Skin epidermis (tissue), 12 donors: ENCODE measurements at regions not wholly inside any gene's neighbourhood (a gene's known extent, or its start where the extent isn't known, plus 50 kb on each side); places are given as distances from the start of the nearest gene placed in this dataset.
"Not testable (repeated sequence)": the region's sequence is repeated elsewhere in the genome, so short reads cannot be mapped to it uniquely, and the experiment has no call there.

Experiments used
- H3K27ac ChIP-seq, 21 experiments: fragments of 200-600 bp; sonication (generic) in 11 of 21; one replicate each; pipeline ENCODE4 v1.5.0; 2020; ENCODE audit warnings: mild to moderate bottlenecking in 3 of 21, inconsistent platforms in 2 of 21, moderate library complexity in 2 of 21
- H3K4me3 ChIP-seq, 7 experiments: fragments of 200-600 bp; sonication (generic) in 2 of 7; one replicate each; pipeline ENCODE4 v1.5.0; 2020; ENCODE audit warnings: inconsistent platforms in 2 of 7, mild to moderate bottlenecking in 2 of 7, moderate library complexity in 1 of 7

DNA sequence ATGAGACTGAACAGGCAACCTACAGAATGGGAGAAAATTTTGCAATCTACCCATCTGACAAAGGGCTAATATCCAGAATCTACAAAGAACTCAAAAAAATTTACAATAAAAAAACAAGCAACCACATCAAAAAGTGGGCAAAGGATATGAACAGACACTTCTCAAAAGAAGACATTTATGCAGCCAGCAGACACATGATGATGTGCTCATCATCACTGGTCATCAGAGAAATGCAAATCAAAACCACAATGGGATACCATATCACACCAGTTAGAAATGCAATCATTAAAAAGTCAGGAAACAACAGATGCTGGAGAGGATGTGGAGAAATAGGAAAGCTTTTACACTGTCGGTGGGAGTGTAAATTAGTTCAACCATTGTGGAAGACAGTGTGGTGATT is 51.7 kb upstream of the PAXBP1 start:
- H3K4me3 ChIP-seq, H3K27ac ChIP-seq: not testable (repeated sequence)

DNA sequence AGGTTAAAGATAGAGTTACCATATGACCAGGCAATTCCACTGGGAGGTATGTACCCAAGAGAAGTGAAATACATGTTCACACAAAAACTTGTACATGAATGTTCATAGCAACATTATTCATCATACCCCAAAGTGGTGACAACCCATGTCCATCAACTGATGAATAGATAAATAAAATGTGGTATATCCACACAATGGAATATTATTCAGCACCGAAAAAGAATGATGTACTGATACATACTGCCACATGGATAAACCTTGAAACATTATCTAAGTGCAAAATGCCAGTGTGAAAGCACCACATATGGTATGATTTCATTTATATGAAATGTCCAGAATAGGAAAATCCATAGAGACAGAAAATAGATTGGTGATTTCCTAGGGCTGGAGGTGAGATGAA is 53.4 kb upstream of the PAXBP1 start:
- Histone ChIP-seq H3K4me3 (no peak overlapping the region), H3K27ac (no peak overlapping the region)

DNA sequence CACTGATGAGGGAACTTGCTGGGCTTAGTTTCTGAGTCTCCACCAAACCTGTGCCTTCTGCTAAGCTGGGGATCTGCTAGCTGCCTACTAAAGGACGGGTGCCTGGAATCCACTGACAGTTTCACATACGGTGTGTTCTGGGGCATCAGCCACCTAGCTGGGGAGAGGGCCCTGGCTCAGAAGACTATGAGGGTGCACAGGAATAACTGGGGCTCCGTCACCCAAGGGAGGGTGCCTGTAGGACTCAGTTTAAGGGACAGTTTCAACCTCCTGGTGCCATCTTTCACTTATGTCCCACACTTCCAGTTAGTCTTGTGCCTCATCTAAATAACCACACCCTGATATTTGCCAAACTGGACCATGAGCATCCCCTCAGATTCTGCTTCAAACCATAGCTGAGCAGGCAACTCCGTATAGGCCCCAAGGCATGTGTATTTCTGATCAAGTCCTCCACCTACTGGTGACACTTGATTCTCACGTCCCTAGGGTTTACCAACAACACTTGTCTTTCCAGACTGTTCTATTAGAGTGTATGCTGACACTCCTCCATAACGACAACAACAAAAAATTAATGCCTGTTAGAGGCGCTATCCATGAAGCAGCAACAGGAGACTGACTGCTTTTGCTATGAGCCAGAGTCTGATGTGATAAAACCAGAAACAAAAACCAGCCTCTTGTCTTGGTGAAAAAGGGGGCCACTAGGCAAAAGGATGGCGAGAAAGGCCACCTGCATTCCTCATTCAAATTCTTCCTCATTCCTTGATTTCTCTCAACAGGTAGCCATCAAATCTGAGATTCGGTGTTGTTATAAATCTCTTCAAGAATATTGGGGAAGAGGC is 55.0 kb upstream of the PAXBP1 start:
- Histone ChIP-seq H3K27ac (no peak overlapping the region), H3K4me3 (no peak overlapping the region)

DNA sequence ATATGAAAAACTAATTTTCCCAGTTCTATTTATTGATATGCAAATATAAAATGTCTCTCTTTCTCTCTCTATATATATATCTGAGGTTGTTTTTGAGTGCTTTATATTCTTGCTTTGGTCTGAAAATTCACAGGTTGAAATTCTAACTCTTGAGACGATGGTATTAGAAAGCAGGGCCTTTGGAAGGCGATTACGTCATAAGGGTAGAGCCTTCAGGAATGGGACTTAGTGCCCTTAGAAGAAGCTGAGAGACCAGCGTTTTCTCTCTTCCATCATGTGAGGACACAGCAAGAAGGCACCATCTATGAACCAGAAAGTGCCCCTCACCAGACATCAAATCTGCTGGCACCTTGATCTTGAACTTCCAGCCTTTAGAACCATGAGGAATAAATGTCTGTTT is 57.4 kb upstream of the PAXBP1 start:
- Histone ChIP-seq H3K27ac (no peak overlapping the region), H3K4me3 (no peak overlapping the region)

DNA sequence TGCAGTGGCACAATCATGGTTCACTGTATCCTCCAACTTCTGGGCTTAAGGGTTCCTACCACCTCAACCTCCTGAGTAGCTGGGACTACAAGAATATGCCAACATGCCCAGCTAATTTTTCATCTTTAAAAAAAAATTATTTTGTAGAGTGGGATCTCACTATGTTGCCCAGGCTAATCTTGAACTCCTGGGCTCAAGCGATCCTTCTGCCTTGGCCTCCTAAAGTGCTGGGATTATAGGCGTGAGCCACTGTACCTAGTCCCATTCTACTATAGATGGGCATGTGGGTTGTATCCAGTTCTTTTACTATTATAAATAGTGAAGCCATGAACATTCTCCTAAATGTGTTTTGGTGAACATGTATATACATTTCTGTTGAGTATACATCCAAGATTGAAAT is 57.9 kb upstream of the PAXBP1 start:
- H3K27ac ChIP-seq, result no peak overlapping the region
- no peak overlapping the region for H3K4me3 ChIP-seq

DNA sequence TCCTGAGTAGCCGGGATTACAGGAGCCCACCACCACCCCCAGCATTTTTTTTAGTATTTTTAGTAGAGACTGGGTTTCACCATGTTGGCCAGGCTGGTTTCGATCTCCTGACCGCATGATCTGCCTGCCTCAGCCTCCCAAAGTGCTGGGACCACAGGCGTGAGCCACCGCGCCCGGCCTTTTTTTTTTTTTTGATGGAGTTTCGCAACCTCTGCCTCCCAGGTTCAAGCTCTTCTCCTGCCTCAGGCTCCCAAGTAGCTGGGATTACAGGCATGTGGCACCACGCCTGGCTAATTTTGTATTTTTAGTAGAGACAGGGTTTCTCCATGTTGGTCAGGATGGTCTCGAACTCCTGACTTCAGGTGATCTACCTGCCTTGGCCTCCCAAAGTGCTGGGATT is 60.2 kb upstream of the PAXBP1 start:
- H3K4me3 ChIP-seq, H3K27ac ChIP-seq: not testable (repeated sequence)

DNA sequence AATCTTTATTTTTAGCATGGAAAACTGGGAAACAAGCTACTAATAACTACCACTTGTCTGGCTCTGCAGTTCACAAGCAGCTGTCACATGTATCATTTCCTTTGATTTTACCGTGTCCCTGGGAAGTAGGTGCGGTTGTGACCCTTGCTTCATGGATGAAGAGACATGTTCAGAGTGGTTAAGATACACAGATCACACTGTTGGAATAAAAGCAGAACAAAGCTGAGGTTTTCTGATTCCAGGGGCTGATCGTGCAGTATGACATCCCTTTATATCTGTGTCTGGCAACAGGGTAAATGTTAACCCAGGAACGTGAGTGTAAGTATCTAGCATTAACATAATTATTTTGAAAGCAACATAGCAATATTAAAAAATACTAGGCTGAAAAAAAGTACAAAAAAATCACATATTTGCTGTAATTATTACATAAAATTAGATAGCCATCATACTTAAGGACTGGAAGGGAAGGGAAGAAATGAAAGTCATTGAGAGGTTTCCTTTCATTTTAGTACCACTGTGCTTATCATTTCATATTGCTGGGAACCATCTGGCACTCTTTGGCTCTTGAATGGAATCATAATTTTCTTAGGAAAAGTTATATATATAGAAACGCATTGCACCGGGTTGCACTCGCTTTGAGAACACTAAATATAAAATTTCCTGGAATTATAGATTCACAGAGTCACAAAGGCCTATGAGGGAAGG is 62.8 kb upstream of the PAXBP1 start:
- Histone ChIP-seq H3K4me3 (no peak overlapping the region), H3K27ac (no peak overlapping the region)

DNA sequence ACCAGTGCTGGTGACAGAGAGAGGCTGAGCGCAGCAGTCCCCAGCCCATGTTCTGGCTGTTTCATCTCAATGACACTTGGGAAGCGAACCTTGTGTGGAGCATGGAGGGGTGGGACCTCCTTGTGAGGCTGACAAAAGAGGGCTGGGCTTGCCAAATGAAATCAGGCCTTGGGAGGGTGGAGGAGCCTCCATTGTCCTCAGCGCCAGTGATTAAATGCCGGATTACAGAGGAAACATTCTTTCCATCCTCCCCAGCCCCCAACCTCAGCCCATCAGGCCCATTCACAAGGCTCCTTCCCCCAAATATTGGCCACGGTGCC is 63.3 kb upstream of the PAXBP1 start:
- Histone ChIP-seq H3K27ac (no peak overlapping the region), H3K4me3 (no peak overlapping the region)

DNA sequence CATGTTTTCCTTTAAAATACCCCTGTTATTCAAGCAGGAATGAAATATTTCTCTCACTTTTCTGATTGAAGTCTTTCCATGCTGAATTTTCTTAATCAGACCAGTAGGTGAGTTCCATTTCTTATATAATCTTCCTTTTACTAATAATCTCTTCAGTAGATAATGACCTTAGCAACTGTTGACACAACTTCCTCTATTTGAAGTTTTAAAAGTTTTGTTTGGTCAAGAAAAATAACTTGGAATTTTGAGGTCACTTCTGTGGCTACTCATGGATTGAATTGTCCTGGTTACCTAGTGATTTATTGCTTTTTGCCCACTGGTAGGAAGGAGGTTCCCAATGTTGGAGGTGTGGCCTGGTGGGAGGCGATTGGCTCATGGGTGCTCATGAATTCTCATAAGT is 70.6 kb upstream of the PAXBP1 start:
- no peak overlapping the region for H3K4me3 ChIP-seq
- no peak overlapping the region for H3K27ac ChIP-seq

DNA sequence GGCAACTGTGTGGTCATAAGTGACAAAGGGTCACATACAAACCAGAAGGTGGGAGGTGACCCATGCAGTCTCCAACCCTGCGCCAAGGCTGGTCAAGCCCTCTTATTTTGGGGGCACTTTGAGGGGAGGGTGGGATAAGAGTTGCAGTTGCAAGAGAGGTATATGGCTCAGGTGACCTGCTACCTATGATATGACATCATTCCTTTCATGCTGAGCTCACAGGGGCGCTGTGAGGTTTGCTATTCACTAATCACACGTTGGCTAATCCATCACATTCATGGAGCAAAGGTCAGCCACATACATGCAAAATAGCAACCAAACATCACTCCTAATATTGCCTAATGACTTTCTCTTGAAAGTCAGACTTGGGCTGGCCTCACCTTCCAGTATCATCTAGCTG is 72.0 kb upstream of the PAXBP1 start:
- Histone ChIP-seq H3K27ac (no peak overlapping the region), H3K4me3 (no peak overlapping the region)

DNA sequence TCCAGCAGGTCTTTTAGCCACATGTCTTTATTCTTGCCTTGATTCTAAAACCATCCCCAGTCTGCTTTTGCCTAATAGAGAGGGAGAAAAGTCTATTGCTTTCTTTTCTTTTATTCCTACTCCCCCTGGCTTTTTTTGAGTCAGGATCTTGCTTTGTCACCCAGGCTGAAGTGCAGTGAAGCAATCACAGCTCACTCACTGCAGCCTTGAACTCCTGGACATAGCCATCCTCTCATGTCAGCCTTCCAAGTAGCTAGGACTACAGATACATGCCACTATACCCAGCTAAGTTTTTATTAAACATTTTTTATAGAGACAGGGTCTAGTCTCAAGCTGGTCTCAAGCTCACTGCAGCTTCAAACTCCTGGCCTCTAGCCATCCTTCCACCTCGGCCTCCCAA is 72.5 kb upstream of the PAXBP1 start:
- H3K4me3 ChIP-seq, result no peak overlapping the region
- no peak overlapping the region for H3K27ac ChIP-seq

DNA sequence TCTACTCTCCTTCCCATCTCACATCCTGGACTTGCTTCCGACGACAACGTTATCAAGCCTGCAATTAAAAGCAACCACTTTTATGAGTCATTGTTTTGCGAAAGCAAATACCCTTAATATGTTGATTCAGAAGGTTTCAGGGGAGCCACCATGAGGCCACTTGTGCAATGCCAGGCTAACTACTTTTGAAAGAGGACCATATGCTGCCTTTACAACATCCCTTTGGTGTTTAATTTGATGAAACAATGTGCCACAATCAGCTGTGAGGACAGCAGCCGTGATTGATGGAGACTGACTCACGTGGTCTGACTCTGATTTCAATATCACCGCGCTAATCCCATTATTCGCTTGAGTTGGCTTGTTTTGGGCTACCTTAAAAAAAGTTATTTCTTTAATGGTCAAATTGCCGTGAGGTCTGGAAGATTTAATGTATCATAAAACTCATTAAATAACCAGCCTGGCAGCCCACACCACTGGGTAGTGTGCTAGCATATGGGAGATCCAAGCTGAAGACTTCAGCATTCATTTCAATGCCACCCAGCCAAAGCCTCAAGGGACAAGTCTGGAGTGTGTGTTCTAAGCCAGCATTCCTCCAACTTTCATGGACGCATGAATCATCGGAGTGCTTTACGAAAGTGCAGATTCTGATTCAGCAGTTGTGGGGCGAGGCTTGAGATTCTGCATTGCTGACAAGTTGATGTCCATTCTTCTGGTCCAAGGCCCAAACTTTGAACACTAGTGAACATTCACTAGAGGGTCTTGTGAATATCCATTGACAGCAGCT is 73.3 kb upstream of the PAXBP1 start:
- no peak overlapping the region for H3K27ac ChIP-seq
- H3K4me3 ChIP-seq, result no peak overlapping the region

DNA sequence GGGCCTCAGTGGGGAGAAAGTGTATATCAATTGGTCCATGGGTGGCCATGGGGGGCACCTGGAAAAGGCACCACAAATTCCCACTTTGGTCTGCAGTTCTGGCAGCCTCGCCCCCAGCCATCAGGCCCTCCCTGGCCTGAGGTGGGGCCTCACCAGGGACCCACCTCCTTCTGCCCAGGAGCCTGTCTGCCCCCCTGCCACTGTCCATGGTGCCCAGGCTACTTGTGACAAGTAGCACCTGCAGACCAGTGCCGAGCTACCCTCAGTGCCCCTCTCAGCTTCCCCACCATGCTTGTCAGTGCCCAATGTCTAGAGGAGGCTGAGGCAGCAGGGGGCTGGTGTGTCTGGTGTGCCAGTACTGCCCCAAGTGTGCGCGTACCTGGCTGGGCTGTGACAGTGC is 87.1 kb upstream of the PAXBP1 start:
- no peak overlapping the region for H3K4me3 ChIP-seq
- no peak overlapping the region for H3K27ac ChIP-seq

DNA sequence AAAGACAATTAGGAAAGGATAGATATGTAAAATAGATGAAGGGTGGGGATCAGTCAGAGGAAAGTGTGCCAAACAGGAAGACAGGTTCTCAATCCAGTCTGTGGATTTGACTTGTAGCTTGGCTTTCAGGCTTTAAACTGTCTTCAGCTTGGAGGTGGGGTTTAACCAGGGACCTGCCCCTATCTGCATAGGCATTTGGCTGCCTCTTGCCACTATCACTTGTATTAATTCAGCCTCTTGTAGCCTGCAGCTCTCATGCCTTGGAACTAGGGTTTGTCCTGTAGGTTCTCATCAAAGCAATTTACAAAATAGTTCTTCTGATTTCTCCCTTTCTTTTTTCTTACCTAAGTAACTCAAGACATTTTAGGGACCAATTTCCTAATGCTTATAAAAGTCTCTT is 88.8 kb upstream of the PAXBP1 start:
- Histone ChIP-seq H3K27ac (no peak overlapping the region), H3K4me3 (no peak overlapping the region)

DNA sequence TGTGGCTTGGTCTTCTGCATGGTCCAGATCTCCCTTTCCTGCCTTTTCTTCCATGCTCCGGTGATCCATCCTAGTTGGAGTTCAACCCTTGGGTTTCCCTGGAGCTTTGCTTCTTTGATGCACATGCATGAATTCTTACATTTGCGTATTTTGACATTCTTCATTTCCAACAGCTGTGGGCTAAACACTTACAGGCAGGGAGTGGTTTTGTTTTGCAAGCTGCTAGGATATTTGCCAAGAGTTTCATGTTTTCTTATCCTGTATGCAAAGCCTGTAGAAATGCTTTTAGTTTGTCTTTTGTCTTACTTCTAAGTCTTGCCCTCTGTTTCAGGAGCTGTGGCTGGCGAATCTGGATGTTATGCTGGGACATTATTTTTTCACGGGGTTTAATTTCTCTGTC is 90.3 kb upstream of the PAXBP1 start:
- H3K4me3 ChIP-seq, result no peak overlapping the region
- H3K27ac ChIP-seq, result no peak overlapping the region

DNA sequence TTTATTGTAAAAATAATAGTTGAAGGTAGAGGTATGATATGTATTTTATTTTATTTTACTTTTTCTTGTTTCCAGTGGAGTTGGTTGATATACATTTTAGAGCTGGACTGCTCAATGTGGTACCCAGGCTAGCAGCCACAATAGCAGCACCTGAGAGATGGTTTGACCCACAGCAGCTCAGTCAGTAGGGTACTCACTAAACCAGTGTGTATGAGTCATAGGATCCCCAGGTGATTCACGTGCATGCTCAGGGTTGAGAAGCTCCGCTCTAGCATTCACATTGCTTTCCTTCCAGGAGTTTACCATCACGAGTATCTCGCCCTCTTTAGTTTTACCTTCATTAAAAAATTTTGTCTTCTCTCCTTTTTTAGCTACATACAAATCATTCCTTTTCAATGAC is 96.0 kb upstream of the PAXBP1 start:
- Histone ChIP-seq H3K4me3 (no peak overlapping the region), H3K27ac (no peak overlapping the region)

DNA sequence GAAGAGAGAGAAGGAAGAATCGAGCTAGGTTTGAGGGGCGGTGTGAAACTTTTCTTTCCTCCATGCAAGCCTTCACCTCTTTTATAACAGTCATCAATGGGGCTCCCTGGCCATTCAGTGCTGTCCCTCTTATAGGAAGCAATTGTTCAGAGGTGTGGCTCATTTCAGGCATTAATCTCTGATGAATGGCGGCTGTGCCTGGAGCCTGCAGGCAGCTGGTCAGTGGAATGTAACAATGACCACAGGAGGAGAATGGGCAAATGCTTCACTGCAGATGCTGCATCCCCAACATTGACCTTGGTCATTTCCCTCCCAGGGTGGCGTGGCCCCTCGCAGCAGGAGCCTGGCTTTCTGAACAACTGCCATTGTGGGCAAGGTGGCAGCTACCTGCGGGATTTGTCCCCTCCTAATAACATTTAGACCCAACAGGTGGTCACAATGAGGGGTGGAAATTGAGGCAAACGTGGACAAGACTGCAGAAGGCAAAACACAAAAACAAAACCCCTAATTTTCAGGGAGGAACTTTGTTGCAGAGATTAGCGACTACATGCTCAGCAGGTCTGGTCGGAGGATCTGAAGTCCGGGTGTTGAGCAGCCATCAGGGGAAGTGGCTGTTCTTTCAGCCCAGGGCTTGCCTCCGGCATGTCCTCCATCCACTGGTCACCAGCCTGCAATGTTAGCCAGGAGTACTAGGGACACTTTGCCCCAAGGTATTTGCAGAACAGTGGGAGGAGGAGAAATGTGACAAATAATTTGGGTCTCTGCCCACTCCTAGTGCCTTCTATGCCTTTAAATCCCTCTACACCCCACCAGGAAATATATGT is 97.3 kb upstream of the PAXBP1 start:
- no peak overlapping the region for H3K4me3 ChIP-seq
- H3K27ac ChIP-seq, result no peak overlapping the region

DNA sequence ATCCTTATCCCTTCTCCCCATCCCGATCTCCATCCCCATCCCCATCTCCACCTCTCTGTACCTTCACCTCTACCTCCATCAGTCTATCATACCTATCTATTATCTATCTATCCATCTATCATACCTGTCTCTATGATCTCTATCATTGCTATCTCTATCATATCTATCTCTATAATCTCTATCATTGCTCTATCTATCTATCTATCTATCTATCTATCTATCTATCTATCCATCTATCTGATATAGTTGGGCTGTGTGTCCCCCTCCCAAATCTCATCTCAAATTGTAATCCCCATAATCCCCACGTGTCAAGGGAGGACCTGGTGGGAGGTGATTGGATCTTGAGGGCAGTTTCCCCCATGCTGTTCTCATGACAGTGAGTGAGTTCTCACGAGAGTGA is 97.9 kb upstream of the PAXBP1 start:
- H3K4me3 ChIP-seq, result no peak overlapping the region
- H3K27ac ChIP-seq, result no peak overlapping the region

DNA sequence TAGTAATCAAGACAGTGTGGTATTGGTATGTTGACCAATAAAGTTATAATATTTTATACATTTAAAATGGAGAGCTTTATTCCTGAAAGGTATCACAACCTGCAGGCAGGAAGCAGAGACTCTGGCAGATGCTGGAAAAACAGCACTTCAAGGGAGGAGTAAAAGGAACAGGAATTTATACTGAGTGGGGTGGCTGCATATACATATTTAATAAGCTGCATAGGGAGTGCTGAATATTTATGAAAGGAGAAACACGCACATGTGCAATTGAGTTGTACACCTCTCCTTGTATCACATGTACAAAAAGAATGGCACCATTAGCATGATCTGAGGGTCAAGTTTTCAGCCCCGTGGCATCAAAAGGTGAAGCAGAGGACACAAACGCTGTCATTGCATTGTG is 104.9 kb upstream of the PAXBP1 start:
- H3K27ac ChIP-seq, result no peak overlapping the region
- H3K4me3 ChIP-seq, result no peak overlapping the region

DNA sequence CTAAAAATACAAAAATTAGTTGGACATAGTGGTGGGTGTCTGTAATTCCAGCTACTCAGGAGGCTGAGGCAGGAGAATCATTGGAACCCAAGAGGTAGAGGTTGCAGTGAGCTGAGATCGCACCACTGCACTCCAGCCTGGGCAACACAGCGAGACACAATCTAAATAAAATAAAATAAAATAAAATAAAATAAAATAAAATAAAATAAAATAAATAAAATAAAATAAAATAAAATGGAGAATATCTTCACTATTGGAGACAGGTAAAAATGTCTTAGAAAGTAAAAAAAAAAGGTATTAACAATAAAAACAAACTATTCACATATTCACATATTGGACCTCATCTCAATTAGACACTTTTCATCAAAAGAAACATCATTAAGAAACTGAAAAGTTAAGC is 106.3 kb upstream of the PAXBP1 start:
- not testable (repeated sequence) for H3K27ac ChIP-seq, H3K4me3 ChIP-seq
